ENCODE measurements at regions not wholly inside any gene's neighbourhood (a gene's known extent, or its start where the extent isn't known, plus 50 kb on each side); places are given as distances from the start of the nearest gene placed in this dataset.

DNA sequence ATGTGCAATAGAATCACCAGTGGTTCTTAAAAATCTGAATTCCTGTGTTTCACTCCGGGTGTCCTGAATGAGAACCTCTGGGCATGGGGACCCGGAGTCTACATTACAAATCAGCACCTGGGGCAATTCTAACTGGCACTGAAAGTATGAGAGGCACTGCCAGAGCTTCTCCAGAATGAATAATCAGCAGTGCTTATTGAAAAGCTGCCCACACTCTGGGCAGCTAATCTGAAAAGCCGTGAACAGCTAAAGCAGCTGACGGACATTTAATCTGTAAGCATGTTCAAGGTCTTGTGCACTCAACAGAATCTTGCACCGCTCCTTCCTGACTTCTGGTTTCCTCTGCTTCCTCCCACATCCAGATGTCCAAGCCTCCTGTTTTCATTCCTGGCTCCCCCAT lies 113.3 kb upstream of the KIF5B start:
- no peak for DNase-seq

DNA sequence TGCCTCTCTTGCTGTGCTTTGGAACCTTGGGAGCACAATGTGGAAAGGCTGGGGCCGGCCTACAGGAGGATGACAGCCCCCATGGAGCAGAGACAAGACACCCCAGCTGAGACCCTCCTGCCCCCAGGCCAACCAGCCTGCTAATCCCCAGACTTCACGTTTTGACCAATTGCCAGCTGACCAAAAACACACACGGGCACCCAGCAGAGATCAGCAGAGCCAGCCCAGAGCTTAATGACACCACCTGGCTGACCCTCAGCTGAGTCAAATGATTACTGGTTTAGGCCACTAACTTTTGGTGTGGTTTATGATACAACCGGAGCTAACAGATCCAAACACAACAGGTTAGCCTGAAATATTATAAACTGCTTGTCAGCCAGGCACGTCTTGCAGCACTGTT lies 111.2 kb upstream of the KIF5B start:
- DNase-seq = peak; percentile 69

DNA sequence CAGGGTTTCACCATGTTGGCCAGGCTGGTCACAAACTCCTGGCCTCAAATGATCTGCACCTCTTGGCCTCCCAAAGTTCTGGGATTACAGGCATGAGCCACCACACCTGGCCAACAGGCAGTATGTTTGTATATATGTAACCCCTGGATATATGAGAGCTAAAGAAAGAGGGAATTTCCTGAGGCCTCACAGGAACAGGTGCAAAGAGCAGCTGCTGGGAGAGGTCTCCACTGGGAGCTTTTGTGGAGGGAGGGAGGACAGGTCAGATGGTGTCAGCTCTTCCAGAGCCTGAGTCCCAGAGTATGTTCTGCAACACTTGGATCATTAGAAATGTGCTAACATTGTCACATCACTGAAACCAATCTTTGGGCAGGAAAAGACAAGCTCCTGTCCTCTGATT lies 110.1 kb upstream of the KIF5B start:
- DNase-seq = peak; percentile 89

DNA sequence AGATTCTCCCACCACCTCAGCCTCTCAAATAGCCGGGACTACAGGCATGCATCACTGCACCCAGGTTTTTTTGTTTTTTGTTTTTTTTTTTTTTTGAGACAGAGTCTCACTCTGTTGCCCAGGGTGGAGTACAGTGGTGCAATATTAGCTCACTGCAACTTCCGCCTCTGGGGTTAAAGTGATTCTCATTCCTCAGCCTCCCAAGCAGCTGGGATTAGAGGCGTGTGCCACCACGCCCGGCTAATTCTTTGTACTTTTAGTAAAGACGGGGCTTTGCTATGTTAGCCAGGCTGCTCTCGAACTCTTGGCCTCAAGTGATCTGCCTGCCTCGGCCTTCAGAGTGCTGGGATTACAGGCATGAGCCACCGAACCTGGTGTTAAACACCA lies 107.5 kb upstream of the KIF5B start:
- DNase-seq = no peak

DNA sequence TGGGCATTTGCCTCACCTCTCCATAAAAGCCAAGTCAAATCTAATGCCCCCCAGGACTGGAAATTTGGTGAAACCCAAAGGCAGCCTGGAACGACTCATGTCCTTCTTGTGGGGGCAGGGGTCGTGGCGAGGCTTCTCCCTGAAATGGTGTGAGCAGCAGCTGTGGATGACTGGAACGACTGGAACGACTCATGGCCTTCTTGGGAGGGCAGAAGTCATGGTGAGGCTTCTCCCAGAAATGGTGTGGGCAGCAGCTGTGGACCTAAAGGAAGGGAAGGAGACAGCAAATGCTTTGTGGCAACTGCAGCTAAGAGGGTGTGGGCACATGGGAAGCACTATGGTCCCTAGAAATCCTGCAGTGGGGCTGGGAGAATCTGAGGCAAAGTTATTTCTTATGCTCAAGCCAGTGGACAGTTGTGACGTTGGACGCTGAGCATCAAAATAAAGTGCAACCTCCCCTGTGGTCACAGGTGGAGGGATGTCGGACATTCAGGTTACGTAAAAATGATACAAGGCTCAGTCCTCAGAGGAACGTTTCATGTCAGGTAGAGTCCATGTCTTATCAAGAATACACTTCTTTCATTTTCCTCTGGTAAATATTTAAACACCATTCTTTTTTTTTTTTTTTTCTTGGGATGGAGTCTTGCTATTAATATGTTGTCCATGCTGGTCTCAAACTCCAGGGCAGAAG lies 107.0 kb upstream of the KIF5B start:
- DNase-seq = no peak

DNA sequence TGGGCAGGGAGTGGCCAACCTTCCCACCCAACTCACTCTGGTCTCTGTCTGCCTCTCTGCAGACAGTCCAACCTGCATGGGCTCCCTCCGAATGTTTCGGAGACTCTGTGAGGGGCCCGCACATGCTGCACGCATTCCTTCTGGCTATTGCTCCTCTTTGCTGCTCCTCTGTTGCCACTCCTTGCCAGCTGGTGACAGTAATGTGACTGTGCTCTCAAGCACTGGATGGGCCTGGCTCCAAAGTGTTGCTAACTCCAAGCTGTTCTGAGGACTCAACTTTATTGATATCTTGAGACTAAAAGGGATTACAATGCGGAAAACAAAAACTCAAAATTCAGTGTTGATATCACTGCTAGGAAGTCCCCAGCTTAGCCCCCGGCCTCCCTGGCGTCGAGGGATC lies 105.4 kb upstream of the KIF5B start:
- DNase-seq = no peak

DNA sequence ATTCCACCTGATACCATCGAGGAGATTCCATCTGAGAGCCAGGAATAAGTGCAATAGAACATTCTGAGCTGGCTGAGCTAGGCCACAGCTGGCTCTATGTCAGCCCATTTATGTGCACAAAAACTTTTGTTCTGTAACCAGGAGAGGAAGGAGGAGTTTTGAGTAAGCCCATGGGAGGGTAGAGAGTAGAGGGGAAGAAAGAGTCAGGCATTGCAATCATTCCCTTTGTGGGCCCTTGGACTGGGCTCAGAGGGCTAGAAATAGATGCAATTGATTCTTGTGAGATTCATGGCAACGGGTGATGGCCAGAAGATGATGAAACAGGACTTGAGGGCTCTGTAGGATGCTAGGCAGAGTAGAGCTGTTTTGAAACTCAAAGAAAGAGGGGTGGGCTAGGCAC lies 104.6 kb upstream of the KIF5B start:
- DNase-seq = no peak

DNA sequence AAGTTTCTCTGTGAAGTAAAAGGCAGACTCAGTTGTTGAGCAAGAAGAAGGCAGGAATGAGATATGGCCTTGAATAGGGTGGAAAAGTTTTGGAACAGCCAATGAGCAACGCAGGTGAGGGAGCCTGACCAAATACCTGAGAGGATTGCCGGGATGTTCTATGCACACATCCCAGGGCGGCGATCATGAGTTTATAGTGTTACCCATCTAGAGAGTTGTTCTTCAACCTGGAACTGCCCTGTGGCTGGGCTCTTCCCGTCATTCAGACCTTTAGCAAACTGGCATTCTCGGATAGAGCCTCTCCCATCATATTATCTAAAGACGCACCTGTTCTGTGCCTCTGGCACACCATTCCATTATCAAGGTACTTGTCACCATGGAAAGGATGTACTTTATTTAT lies 103.0 kb upstream of the KIF5B start:
- no peak for DNase-seq

DNA sequence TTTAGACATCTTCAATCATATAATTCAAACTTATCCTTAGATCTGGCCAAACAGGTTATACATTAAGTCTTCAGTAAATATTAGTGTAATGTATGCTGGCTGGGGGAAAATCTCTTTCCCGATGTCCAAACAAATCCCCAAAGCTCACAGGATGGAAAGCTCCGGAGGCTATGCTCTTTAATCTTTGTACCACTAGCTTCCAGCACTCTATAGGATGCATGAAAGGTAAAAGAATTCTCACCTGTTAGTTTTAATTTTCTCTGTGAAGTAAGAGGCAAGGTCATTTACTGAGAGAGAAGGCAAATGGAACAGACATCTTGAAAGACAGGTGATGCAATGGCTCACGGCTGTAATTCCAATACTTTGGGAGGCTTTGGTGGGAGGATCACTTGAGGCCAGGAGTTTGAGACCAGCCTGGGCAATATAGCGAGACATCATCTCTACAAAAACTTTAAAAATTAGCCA lies 99.8 kb upstream of the KIF5B start:
- DNase-seq = no peak

DNA sequence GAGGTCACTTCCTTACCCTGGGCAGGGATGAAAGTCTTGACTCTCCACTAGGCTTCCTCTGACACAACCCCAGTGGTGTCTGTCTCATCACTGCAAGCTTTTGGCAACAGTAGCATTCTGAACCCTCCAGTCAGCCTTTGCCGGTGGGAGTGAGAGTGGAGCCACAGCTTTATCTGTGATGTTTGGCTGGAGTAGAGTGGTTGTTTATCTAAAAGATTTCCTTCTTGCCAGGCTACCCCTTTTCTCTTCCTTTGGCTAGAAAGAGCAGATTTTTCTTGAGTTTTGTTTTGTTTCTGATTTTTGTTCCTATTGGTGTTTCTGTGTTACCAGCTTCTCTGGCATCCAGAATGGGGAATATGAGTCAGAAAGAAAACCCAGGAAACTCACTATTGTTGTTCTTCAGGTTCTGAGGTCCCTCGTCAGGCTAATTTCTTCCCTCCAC lies 98.9 kb upstream of the KIF5B start:
- DNase-seq = no peak

DNA sequence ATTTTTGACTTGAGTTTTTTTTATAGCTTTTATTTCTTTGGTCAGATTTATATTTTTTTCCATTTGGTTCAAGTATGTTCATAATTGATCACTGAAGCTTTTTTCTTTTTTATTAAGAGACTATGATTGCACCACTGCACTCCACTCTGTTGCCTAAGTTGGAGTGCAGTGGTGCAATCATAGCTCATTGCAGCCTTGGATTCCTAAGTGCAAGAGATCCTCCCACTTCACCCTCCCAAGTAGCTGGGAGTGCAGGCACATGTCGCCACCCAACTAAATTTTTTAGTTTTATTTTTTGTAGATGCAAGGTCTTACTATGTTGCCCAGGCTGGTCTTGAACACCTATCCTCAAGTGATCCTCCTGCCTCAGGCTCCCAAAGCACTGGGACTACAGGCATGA lies 97.7 kb upstream of the KIF5B start:
- DNase-seq = no peak

DNA sequence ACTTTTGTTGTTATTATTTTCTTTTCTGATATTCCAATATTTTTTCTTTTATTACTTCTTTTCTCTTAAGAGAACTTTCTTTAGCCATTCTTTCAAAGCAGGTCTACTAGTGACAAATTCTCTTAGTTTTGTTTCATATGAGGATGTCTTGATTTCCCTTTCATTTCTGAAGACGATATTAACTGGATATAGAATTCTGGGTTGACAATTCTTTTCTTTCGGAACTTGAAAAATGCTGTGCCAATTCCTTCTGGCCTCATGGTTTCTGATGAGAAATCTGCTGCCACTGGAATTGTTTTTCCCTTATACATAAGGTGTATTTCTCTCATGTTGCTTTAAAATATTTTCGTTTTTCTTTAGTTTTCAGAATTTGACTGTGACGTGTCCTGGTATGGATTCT lies 97.0 kb upstream of the KIF5B start:
- DNase-seq = no peak

DNA sequence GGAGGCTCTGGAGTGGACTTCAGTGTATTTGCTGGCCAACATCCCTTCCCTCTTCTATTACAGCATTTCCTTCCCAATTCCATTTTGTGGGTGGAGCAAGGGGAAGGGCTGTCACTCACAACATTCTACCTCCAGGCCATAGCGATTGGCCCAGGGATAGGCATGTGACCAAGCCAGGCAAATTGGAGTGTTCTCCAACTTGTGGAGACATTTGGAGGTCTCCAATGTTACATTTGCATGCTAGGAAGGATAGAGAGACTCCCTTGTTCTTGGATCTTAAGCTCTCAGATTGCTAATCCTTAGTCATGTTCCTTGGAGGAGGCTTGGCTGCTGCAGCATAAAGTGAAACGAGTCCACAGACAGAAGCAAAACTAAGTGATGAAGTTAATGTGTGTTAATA lies 95.6 kb upstream of the KIF5B start:
- no peak for DNase-seq

DNA sequence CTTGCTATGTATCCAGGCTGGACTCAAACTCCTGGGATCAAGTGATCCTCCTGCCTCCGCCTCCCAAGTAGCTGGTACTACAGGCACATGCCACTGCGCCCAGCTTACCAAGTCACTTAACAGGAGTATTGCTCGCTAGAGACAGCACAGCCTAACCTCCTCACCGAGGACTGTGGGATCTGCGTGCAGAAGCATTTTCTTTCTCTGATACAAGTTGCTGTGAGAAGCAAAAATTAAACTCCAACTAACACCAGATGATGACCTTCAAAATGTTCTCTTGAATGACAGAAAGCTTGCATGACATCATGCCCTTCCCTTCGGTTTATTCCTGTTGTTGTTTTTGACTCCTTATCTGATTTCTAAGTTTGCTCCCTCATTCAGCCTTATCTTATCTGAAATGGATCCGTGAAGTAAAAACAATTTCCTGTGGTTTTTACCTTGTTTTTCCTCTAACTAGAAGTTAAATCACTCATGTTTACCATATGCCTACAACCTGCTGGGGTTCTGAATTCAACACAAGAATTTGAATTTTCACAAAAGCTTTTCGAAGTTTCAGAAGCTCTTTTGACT lies 94.4 kb upstream of the KIF5B start:
- no peak for DNase-seq

DNA sequence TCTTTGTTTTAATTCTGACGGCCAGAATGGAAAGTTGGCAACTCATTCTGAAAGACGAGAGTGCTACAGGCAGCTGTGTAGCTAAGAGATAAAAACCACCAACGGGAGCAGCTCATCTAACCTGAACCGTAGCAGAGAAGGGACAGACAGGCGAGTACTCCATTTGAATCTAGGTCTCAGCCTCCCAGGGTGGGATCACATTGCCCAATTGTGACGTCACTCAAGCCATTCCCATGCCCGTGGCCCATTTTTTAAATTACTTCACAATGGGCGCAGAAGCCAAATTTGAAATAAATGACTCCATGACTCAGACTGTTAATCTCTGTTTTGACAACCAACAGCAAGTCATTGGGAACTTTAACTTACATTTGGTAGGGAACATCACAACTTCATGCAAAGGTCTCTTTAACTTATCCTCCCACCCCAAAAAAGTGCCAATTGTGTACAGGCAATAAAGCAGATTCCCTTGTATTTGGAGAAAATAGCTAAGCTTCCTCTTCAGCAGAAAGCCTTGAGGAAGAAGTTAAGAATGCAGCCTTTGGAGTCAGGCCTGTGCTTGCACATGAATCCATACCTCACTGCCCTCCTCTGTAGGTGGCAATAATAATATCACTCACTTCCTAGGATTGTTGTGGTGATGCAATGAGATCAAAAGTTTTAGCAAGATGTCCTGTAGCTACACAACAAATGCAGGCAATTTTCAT lies 93.2 kb upstream of the KIF5B start:
- no peak for DNase-seq

DNA sequence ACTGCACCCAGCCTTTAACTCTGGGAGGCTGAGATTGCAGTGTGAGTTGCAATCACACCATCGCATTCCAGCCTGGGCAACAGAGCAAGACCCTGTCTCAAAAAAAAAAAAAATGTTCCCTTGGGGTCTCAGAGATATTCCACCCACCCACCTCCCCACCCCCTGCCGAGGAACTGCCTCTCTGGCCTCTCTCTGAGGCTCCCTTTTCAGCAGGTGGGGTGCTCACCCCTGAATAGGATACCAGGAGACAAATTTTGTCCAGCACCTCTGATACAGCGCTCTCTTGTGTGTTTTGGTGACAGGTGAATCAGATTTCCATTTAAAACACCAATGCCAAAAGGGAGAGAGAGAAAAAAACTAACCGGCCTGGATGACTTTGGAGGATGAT lies 92.6 kb upstream of the KIF5B start:
- DNase-seq = no peak

DNA sequence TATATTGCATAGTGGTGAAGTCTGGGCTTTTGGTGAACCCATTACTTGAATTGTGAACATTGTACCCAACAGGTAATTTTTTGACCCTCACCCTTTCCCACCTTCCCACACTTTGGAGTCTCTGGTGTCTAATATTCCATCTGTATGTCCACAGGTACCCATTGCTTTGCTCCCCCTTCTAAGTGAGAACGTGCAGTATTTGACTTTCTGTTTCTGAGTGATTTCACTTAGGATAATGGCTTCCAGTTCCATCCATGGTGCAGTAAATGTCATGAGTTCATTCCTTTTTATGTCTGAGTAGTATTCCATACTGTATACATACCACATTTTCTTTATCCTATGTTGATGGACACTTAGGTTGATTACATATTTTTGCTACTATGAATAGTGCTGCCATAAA lies 91.5 kb upstream of the KIF5B start:
- no peak for DNase-seq

DNA sequence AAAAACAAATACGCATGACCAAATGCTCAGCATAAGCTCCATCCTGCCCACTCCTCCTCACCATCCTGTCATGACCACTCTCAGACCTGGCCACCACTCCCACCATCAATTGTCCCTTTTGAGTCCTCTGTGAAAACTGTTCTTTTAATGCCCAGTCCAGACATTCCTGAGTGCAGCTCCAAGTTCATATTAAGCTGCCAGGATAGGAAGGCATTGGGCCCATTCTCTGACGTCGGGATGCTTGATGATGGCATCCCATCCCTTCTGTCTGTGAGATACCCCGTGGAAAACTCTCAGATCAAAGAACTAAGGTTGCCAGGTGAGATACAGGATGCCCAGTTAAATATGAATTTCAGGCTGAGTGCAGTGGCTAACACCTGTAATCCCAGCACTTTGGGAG lies 89.9 kb upstream of the KIF5B start:
- DNase-seq = no peak

DNA sequence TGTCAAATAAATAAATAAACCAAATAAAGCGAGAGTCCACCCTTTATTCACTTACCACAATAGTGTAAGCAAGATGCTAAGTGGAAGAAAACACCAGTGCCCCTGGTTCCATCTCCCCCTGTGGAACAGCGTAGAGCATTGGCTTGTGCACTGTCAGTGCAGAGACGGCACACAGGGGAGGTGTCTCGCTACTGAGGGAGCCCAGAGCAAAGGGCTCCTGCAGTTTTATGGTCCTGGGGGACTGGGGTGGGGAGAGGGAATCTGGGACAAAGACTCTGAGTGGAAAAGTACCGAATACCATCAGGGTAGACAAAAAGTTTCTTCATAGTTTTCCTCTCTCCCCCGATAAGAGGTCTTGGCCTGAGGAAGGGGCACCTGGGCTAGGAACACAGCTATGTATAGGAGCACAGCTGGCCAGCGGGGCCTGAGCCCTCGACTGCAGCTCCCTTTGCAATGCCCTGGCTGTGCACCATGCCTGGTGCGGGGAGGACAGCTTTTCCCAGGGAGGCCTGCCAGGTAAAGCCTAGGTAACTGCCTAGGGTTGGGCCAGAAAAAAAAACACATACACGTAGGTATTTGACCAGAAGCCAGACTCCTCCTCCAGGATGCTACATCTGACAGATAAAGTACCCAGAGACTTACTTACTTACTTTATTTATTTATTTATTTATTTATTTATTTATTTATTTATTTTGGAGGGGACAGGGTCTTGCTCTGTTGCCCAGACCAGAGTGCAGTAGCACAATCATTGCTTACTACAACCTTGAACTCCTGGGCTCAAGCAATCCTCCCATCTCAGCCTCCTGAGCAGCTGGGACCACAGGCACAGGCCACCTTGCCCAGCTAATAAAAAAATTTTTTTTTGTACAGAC lies 88.8 kb upstream of the KIF5B start:
- no peak for DNase-seq

DNA sequence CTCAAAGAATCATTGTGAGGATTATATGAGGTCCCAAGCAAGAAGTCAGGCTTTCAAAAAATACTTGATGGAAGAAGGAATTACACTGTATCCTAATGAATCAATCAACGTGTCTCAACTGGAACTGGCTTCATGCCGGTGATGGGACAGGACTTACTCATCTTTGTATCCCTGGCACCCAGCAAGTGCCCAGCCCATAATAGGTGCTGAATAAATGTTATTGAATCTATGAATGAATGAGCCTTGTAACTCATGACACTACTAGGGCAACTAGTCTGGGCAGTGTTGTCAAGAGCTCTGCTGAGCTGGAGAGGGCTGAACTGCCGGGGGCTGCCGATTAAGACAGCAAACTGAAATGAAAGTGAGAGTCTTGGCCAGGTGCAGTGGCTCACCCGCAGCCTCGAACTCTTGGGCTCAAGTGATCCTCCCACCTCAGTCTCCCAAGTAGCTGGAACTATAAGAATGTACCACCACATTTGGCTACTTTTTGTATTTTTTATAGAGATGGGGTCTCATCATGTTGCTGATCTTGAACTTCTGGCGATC lies 87.2 kb upstream of the KIF5B start:
- no peak for DNase-seq

DNA sequence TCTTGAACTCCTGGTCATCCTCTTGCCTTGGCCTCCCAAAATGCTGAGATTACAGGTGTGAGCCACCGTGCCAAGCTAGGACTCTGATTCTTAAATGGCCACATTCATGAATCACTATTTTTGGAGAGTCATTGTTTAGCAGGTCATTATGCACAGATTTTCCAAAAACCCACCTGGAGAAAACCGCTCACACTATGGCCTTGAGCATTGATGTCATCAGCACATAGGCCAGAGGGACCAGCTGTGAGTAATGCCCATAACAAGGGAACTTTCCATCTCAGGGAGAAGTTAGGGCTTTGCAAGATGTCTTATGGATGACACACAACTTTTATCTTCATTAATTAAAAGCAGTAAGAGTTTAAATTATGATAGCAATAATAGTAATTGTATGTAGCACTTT lies 86.4 kb upstream of the KIF5B start:
- DNase-seq = no peak

DNA sequence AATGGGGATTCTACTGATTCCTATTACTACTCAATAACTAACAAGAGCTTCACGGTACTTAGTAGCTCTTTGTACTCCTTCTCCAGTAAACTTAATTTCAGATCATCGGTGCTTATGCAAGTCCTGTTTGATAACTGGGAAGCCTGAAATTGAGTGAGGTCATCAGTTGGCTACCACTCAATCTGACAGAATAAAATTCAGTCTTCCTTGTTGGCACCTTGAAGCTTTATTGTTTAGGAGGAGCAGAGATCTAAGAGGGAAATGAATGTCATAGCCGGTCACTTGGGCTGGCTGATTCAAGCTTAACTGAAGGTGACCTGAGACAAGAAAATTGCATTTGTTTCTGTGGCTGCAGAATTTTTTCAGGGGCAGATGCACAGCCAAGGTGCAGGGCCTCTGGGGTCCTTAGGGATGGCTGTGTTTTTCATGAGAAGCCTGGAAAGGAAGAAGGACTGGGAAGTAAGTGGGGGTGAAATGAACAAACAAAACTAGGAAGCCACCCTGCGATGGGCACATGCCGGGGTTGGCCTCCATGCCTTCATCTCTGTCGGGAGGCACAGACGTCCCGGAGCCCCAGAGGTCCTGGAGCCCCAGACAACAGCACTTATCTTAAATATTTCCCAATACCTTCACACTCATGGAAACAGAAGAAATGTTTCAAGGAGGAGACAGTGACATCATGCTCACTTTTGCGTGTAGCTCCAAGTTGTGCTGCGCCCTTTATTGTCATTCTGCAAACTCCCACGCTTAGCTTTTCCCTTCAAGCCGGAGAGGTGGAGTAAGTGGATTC lies 85.0 kb upstream of the KIF5B start:
- DNase-seq = no peak

All from NCI-H146 (cell line).